MM.1S (cell line): ENCODE measurements at regions not wholly inside any gene's neighbourhood (a gene's known extent, or its start where the extent isn't known, plus 50 kb on each side); places are given as distances from the start of the nearest gene placed in this dataset.

Source experiments
- CTCF ChIP-seq: fragments of 300-600 bp; sonication (generic); IDR thresholded peaks from 2 replicates; pipeline ENCODE4 v1.5.1; 2016; ENCODE audit warnings: antibody characterized with exemption, low read length, mixed read lengths
- EZH2 ChIP-seq: fragments of 300-600 bp; sonication (generic); optimal IDR thresholded peaks from 2 replicates; pipeline ENCODE3; 2017; ENCODE audit warnings: low read depth, mild to moderate bottlenecking, antibody characterized with exemption, low read length, mixed read lengths

- TF ChIP-seq CTCF (no peak), EZH2 (no peak)
These were observed 109.0 kb upstream of the IPO9 start for GRCh38 chr1:201719812-201720521.
